Skeletal muscle tissue (tissue), 3 donors: ENCODE measurements at regions not wholly inside any gene's neighbourhood (a gene's known extent, or its start where the extent isn't known, plus 50 kb on each side); places are given as distances from the start of the nearest gene placed in this dataset.

Source experiments
- H3K27ac ChIP-seq: one replicate; pipeline ENCODE4 v1.7.0; 2013; ENCODE audit warnings: mild to moderate bottlenecking, low read depth, low read length, inconsistent platforms
- H3K27me3 ChIP-seq, 3 donors: one replicate each; pipeline ENCODE4 v1.7.0; 2013; ENCODE audit warnings: low read length in 3 of 3; ENCODE audit not compliant: control insufficient read depth in 3 of 3, insufficient read depth in 3 of 3
- H3K36me3 ChIP-seq, 3 donors: one replicate each; pipeline ENCODE4 v1.7.0; 2013; ENCODE audit warnings: low read length in 3 of 3; ENCODE audit not compliant: control insufficient read depth in 3 of 3, insufficient read depth in 3 of 3
- H3K4me1 ChIP-seq, 3 donors: one replicate each; pipeline ENCODE4 v1.7.0; 2013; ENCODE audit warnings: low read length in 3 of 3, mild to moderate bottlenecking in 3 of 3; ENCODE audit not compliant: control insufficient read depth in 3 of 3, insufficient read depth in 3 of 3
- H3K4me3 ChIP-seq, 3 donors: one replicate each; pipeline ENCODE4 v1.7.0; 2013; ENCODE audit warnings: low read length in 3 of 3
- H3K9ac ChIP-seq, 3 donors: one replicate each; pipeline ENCODE4 v1.7.0; 2013; ENCODE audit warnings: low read length in 3 of 3, mild to moderate bottlenecking in 3 of 3, moderate library complexity in 2 of 3, low read depth in 1 of 3
- H3K9me3 ChIP-seq, 3 donors: one replicate each; pipeline ENCODE4 v1.7.0; 2013; ENCODE audit warnings: low read length in 3 of 3; ENCODE audit not compliant: control insufficient read depth in 3 of 3
- donor health status: Osteomylitis.

- Histone ChIP-seq H3K4me1 (no peaks in the 10 kb centered on the region), H3K4me3 (no peak overlapping the region), H3K36me3 (no peaks in the 10 kb centered on the region), H3K27ac (no peak overlapping the region), H3K9me3 (peaks cover 0 to 4% (median 0%) of the 10 kb centered on the region in 3 donors), H3K9ac (no peak overlapping the region), H3K27me3 (no peaks in the 10 kb centered on the region)
These were observed 427.8 kb upstream of the SEMA3D start for GRCh38 chr7:85614684-85615083.

- H3K4me3 ChIP-seq: no peak overlapping the region
- H3K27me3 ChIP-seq: no peaks in the 10 kb centered on the region
- H3K9me3 ChIP-seq: peaks cover 0 to 4% (median 0%) of the 10 kb centered on the region in 3 donors
- H3K9ac ChIP-seq: no peak overlapping the region
- no peaks in the 10 kb centered on the region for H3K4me1 ChIP-seq
- no peaks in the 10 kb centered on the region for H3K36me3 ChIP-seq
- no peak overlapping the region for H3K27ac ChIP-seq
These were observed 425.7 kb upstream of the SEMA3D start for GRCh38 chr7:85612514-85612913.

GRCh38 chr7:85608804-85609203 is 421.9 kb upstream of the SEMA3D start:
- Histone ChIP-seq H3K4me1 (no peaks in the 10 kb centered on the region), H3K9ac (no peak overlapping the region)

GRCh38 chr7:85602196-85602595 is 415.3 kb upstream of the SEMA3D start:
- no peaks in the 10 kb centered on the region for H3K4me1 ChIP-seq
- H3K36me3 ChIP-seq: no peaks in the 10 kb centered on the region
- no peaks in the 10 kb centered on the region for H3K9me3 ChIP-seq
- no peak overlapping the region for H3K9ac ChIP-seq
- no peak overlapping the region for H3K4me3 ChIP-seq
- H3K27ac ChIP-seq: no peak overlapping the region
- no peaks in the 10 kb centered on the region for H3K27me3 ChIP-seq

More at GRCh38 chr7:85608804-85609203, 421.9 kb upstream of the SEMA3D start:
- no peak overlapping the region for H3K27ac ChIP-seq
- H3K36me3 ChIP-seq: no peaks in the 10 kb centered on the region
- no peak overlapping the region for H3K4me3 ChIP-seq
- H3K27me3 ChIP-seq: no peaks in the 10 kb centered on the region
- no peaks in the 10 kb centered on the region for H3K9me3 ChIP-seq

GRCh38 chr7:85600395-85600794 is 413.5 kb upstream of the SEMA3D start:
- Histone ChIP-seq H3K27me3 (no peaks in the 10 kb centered on the region), H3K9ac (no peak overlapping the region), H3K4me1 (no peaks in the 10 kb centered on the region), H3K9me3 (no peaks in the 10 kb centered on the region), H3K27ac (no peak overlapping the region), H3K36me3 (no peaks in the 10 kb centered on the region), H3K4me3 (no peak overlapping the region)

GRCh38 chr7:85596827-85597226 is 410.0 kb upstream of the SEMA3D start:
- Histone ChIP-seq H3K27ac (no peak overlapping the region), H3K27me3 (no peaks in the 10 kb centered on the region), H3K9me3 (no peaks in the 10 kb centered on the region), H3K36me3 (no peaks in the 10 kb centered on the region), H3K4me3 (no peak overlapping the region), H3K9ac (no peak overlapping the region), H3K4me1 (no peaks in the 10 kb centered on the region)

GRCh38 chr7:85595750-85596178 is 408.9 kb upstream of the SEMA3D start:
- Histone ChIP-seq H3K9ac (no peak overlapping the region), H3K4me3 (no peak overlapping the region), H3K9me3 (no peaks in the 10 kb centered on the region), H3K36me3 (no peaks in the 10 kb centered on the region), H3K4me1 (no peaks in the 10 kb centered on the region), H3K27me3 (no peaks in the 10 kb centered on the region), H3K27ac (no peak overlapping the region)

GRCh38 chr7:85593355-85593754 is 406.5 kb upstream of the SEMA3D start:
- Histone ChIP-seq H3K9ac (no peak overlapping the region), H3K4me3 (no peak overlapping the region), H3K4me1 (no peaks in the 10 kb centered on the region), H3K27me3 (no peaks in the 10 kb centered on the region), H3K27ac (no peak overlapping the region), H3K36me3 (no peaks in the 10 kb centered on the region), H3K9me3 (no peaks in the 10 kb centered on the region)

GRCh38 chr7:85587785-85588184 is 400.9 kb upstream of the SEMA3D start:
- Histone ChIP-seq H3K27ac (no peak overlapping the region), H3K9me3 (no peaks in the 10 kb centered on the region), H3K9ac (no peak overlapping the region), H3K27me3 (no peaks in the 10 kb centered on the region), H3K4me3 (no peak overlapping the region), H3K4me1 (no peaks in the 10 kb centered on the region), H3K36me3 (no peaks in the 10 kb centered on the region)

GRCh38 chr7:85586091-85586490 is 399.2 kb upstream of the SEMA3D start:
- H3K27me3 ChIP-seq: no peaks in the 10 kb centered on the region
- no peaks in the 10 kb centered on the region for H3K9me3 ChIP-seq
- H3K4me1 ChIP-seq: no peaks in the 10 kb centered on the region
- no peak overlapping the region for H3K27ac ChIP-seq
- H3K36me3 ChIP-seq: no peaks in the 10 kb centered on the region
- no peak overlapping the region for H3K4me3 ChIP-seq
- H3K9ac ChIP-seq: no peak overlapping the region
